Fibroblast of skin of left quadriceps (primary cell): ENCODE measurements at regions not wholly inside any gene's neighbourhood (a gene's known extent, or its start where the extent isn't known, plus 50 kb on each side); places are given as distances from the start of the nearest gene placed in this dataset.
"Not testable (repeated sequence)": the region's sequence is repeated elsewhere in the genome, so short reads cannot be mapped to it uniquely, and the experiment has no call there.

ENCODE experiments used
- DNase-seq, 2 experiments: peaks; one replicate each; pipeline ENCODE4 v3.0.0-alpha.2; 2013; ENCODE audit warnings: low read depth in 2 of 2

- no peak for DNase-seq
Measured at GRCh38 chr2:16069663-16069932, 129.2 kb downstream of the MYCN start.

GRCh38 chr2:16068552-16068940, 128.2 kb downstream of the MYCN start:
- DNase-seq, result no peak

- no peak for DNase-seq
Measured at GRCh38 chr2:16067866-16068551, 127.7 kb downstream of the MYCN start.

- no peak for DNase-seq
Measured at GRCh38 chr2:16067444-16067843, 127.1 kb downstream of the MYCN start.

GRCh38 chr2:16067037-16067406, 126.7 kb downstream of the MYCN start:
- no peak for DNase-seq

- DNase-seq, result no peak
Measured at GRCh38 chr2:16066261-16067036, 126.1 kb downstream of the MYCN start.

GRCh38 chr2:16065272-16066069, 125.1 kb downstream of the MYCN start:
- not testable (repeated sequence) for DNase-seq

- no peak for DNase-seq
Measured at GRCh38 chr2:16064745-16065144, 124.4 kb downstream of the MYCN start.

GRCh38 chr2:16063955-16064633, 123.7 kb downstream of the MYCN start:
- no peak for DNase-seq

- DNase-seq, result no peak
Measured at GRCh38 chr2:16063251-16063850, 123.0 kb downstream of the MYCN start.

GRCh38 chr2:16062471-16063250, 122.3 kb downstream of the MYCN start:
- DNase-seq, result no peak

GRCh38 chr2:16061441-16062217, 121.3 kb downstream of the MYCN start:
- DNase-seq, result no peak

GRCh38 chr2:16060936-16061338, 120.6 kb downstream of the MYCN start:
- DNase-seq, result no peak

- DNase-seq, result no peak
Measured at GRCh38 chr2:16060125-16060935, 120.0 kb downstream of the MYCN start.

- no peak for DNase-seq
Measured at GRCh38 chr2:16059393-16060016, 119.2 kb downstream of the MYCN start.

- DNase-seq, result no peak
Measured at GRCh38 chr2:16058747-16059358, 118.5 kb downstream of the MYCN start.

GRCh38 chr2:16058256-16058655, 117.9 kb downstream of the MYCN start:
- DNase-seq, result no peak

GRCh38 chr2:16057661-16058060, 117.3 kb downstream of the MYCN start:
- DNase-seq, result no peak
